Activated CD8-positive, alpha-beta memory T cell treated with anti-CD3 and anti-CD28 coated beads, Interleukin-2, amount 10 ng/mL, durations not matched to agents 7 days and 5 days (primary cell): ENCODE measurements at regions not wholly inside any gene's neighbourhood (a gene's known extent, or its start where the extent isn't known, plus 50 kb on each side); places are given as distances from the start of the nearest gene placed in this dataset.

Experiments
- ATAC-seq: fragments of 150-1000 bp; cut with Tn5 transposase; one replicate; pipeline ENCODE4 v1.10.0; 2021; ENCODE audit warnings: moderate library complexity
- CTCF ChIA-PET: fragments of 350-600 bp; sonication (Branson Sonifier 250); formaldehyde crosslinking; loops from one replicate; lab custom pipeline; 2021; ENCODE audit warnings: antibody characterized with exemption; lab: Charles Lee
- DNase-seq: peaks from one replicate; pipeline ENCODE4 v3.0.0-alpha.2; 2020
- H3K27ac Mint-ChIP-seq: one replicate; pipeline ENCODE4 v1.8.0; 2021; ENCODE audit warnings: mild to moderate bottlenecking, mixed read lengths
- H3K27me3 Mint-ChIP-seq: one replicate; pipeline ENCODE4 v1.8.0; 2021; ENCODE audit warnings: mixed read lengths
- H3K36me3 Mint-ChIP-seq: one replicate; pipeline ENCODE4 v1.8.0; 2021; ENCODE audit warnings: mild to moderate bottlenecking, mixed read lengths
- H3K4me1 Mint-ChIP-seq: one replicate; pipeline ENCODE4 v1.8.0; 2021; ENCODE audit warnings: mixed read lengths
- H3K4me3 Mint-ChIP-seq: one replicate; pipeline ENCODE4 v1.8.0; 2021; ENCODE audit warnings: mild to moderate bottlenecking, moderate library complexity, mixed read lengths
- H3K9me3 Mint-ChIP-seq: one replicate; pipeline ENCODE4 v1.8.0; 2022; ENCODE audit warnings: low read depth, mixed read lengths

GRCh38 chr18:34637094-34637801 lies 72.8 kb upstream of the DTNA start:
- Mint-ChIP-seq H3K9me3 (no peaks in the 10 kb centered on the region), H3K27ac (no peak overlapping the region), H3K4me1 (no peaks in the 10 kb centered on the region), H3K27me3 (no peaks in the 10 kb centered on the region), H3K36me3 (no peaks in the 10 kb centered on the region), H3K4me3 (no peak overlapping the region)
- ATAC-seq: no peak
- CTCF ChIA-PET: no interaction called here
- no peak for DNase-seq

- Mint-ChIP-seq H3K27ac (no peak overlapping the region), H3K36me3 (no peaks in the 10 kb centered on the region), H3K4me1 (no peaks in the 10 kb centered on the region), H3K9me3 (no peaks in the 10 kb centered on the region), H3K27me3 (no peaks in the 10 kb centered on the region), H3K4me3 (no peak overlapping the region)
- ATAC-seq: no peak
- no peak for DNase-seq
- CTCF ChIA-PET: no interaction called here
Observed at GRCh38 chr18:34639687-34640086, 70.4 kb upstream of the DTNA start.

GRCh38 chr18:34640276-34640675 lies 69.8 kb upstream of the DTNA start:
- no peak for ATAC-seq
- no peaks in the 10 kb centered on the region for H3K9me3 Mint-ChIP-seq
- H3K36me3 Mint-ChIP-seq: no peaks in the 10 kb centered on the region
- H3K27me3 Mint-ChIP-seq: no peaks in the 10 kb centered on the region
- H3K4me3 Mint-ChIP-seq: no peak overlapping the region
- H3K27ac Mint-ChIP-seq: no peak overlapping the region
- no peak for DNase-seq
- CTCF ChIA-PET: no interaction called here
- no peaks in the 10 kb centered on the region for H3K4me1 Mint-ChIP-seq

GRCh38 chr18:34643989-34644388 lies 66.1 kb upstream of the DTNA start:
- H3K4me3 Mint-ChIP-seq: no peak overlapping the region
- no peak overlapping the region for H3K27ac Mint-ChIP-seq
- no peaks in the 10 kb centered on the region for H3K4me1 Mint-ChIP-seq
- CTCF ChIA-PET: interaction anchor here (0.8 kb wide), 1 partner anchor 17 kb away, joined by 3 read pairs; no protein-coding TSS in a partner anchor
- no peak for ATAC-seq
- no peak for DNase-seq
- H3K27me3 Mint-ChIP-seq: no peaks in the 10 kb centered on the region
- no peaks in the 10 kb centered on the region for H3K36me3 Mint-ChIP-seq
- H3K9me3 Mint-ChIP-seq: no peaks in the 10 kb centered on the region

GRCh38 chr18:34647251-34647650 lies 62.8 kb upstream of the DTNA start:
- Mint-ChIP-seq H3K4me1 (peaks cover 1% of the 10 kb centered on the region), H3K27ac (no peak overlapping the region), H3K9me3 (no peaks in the 10 kb centered on the region), H3K4me3 (no peak overlapping the region), H3K36me3 (no peaks in the 10 kb centered on the region), H3K27me3 (no peaks in the 10 kb centered on the region)
- no peak for DNase-seq
- no peak for ATAC-seq
- CTCF ChIA-PET: no interaction called here

DNA sequence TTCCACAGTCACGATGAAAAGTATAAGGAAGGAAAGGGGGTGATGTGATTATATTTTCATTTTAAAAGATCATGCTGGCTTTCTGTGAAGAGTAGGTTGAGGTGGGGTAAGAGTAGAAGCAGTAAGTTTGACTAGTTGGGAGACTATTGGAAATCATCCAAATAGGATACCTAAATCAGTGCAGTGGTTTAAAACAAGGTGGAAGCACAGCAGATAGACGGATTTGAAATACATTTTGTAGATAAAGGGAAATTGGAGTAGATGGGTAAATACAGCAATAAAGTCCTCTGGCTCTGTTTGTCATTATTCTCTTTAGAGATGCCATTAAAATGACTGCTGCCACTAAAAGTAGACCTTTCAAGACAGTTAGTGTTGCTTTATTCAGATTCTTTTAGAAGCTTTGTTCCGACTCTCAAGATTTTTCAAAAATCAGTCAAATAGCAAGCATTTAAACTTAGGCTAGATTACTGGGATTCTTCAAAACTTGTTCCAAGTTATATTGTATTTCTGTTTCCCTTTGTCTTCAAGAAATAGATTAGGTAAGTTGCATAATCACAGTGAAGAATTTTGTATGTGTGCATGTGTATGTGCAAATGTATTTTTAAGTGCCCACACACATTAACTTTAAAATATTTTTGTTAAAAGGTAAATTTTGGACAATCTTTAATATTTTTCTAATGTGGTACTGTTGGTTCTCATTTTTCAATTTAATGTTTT lies 61.7 kb upstream of the DTNA start:
- Mint-ChIP-seq H3K27me3 (no peaks in the 10 kb centered on the region), H3K4me3 (no peak overlapping the region), H3K36me3 (no peaks in the 10 kb centered on the region), H3K27ac (no peak overlapping the region), H3K4me1 (peaks cover 1% of the 10 kb centered on the region), H3K9me3 (no peaks in the 10 kb centered on the region)
- ATAC-seq: no peak
- CTCF ChIA-PET: no interaction called here
- DNase-seq: no peak

GRCh38 chr18:34649080-34649479 lies 61.0 kb upstream of the DTNA start:
- CTCF ChIA-PET: no interaction called here
- Mint-ChIP-seq H3K36me3 (no peaks in the 10 kb centered on the region), H3K27ac (no peak overlapping the region), H3K9me3 (no peaks in the 10 kb centered on the region), H3K4me3 (no peak overlapping the region), H3K27me3 (no peaks in the 10 kb centered on the region), H3K4me1 (peaks cover 1% of the 10 kb centered on the region)
- DNase-seq (no peak), ATAC-seq (no peak)

- peaks cover 1% of the 10 kb centered on the region for H3K4me1 Mint-ChIP-seq
Observed at GRCh38 chr18:34650121-34650545, 60.0 kb upstream of the DTNA start.

DNA sequence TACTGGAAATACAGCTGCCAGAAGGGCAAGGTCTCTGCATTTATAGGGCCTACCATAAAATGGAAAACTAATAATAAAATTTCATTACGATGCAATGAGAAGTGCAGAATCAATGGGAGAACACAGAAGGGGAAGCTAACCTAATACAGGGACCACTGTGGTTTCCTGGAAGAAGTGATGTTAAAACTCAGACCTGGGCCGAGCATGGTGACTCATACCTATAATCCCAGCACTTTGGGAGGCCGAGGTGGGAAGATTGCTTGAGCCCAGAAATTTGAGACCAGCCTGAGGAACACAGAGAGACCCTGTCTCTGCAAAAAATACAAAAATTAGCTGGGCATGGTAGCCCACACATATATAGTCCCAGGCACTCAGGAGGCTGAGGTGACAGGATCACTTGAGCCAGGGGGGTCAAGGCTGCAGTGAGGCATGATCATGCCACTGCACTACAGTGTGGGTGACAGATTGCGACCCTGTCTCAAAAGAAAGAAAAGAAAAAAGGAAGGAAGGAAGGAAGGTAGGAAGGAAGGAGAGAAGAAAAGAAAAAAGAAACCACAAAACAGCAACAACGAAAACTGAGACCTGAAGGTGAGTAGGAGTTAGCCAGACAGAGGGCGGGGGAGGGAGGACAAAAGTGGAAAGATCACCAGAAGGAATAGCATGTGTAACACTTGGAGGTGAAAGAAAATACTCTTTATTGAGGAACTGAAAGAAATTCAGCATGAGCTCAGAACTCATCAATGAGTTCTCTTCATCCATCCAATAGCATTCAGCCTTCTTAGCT lies 58.3 kb upstream of the DTNA start:
- CTCF ChIA-PET: interaction anchor here (3.6 kb wide), 1 partner anchor 10 kb away, joined by 22 read pairs; no protein-coding TSS in a partner anchor
- DNase-seq (no peak), ATAC-seq (no peak)
- H3K4me3 Mint-ChIP-seq: no peak overlapping the region
- H3K27me3 Mint-ChIP-seq: peaks cover 2% of the 10 kb centered on the region
- no peaks in the 10 kb centered on the region for H3K9me3 Mint-ChIP-seq
- H3K27ac Mint-ChIP-seq: no peak overlapping the region
- H3K4me1 Mint-ChIP-seq: peaks cover 1% of the 10 kb centered on the region
- no peaks in the 10 kb centered on the region for H3K36me3 Mint-ChIP-seq

More at GRCh38 chr18:34650121-34650545, 60.0 kb upstream of the DTNA start:
- Mint-ChIP-seq H3K4me3 (no peak overlapping the region), H3K27ac (no peak overlapping the region), H3K27me3 (no peaks in the 10 kb centered on the region), H3K9me3 (no peaks in the 10 kb centered on the region), H3K36me3 (no peaks in the 10 kb centered on the region)
- no peak for ATAC-seq
- no peak for DNase-seq
- CTCF ChIA-PET: interaction anchor here (3.6 kb wide), 1 partner anchor 11 kb away, joined by 22 read pairs; no protein-coding TSS in a partner anchor

- H3K36me3 Mint-ChIP-seq: no peaks in the 10 kb centered on the region
- H3K9me3 Mint-ChIP-seq: no peaks in the 10 kb centered on the region
- H3K27me3 Mint-ChIP-seq: peaks cover 8% of the 10 kb centered on the region
- H3K27ac Mint-ChIP-seq: no peak overlapping the region
- CTCF ChIA-PET: no interaction called here
- no peak overlapping the region for H3K4me3 Mint-ChIP-seq
- no peak for ATAC-seq
- no peak for DNase-seq
- H3K4me1 Mint-ChIP-seq: peaks cover 1% of the 10 kb centered on the region
Observed at GRCh38 chr18:34655131-34655530, 55.0 kb upstream of the DTNA start.

DNA sequence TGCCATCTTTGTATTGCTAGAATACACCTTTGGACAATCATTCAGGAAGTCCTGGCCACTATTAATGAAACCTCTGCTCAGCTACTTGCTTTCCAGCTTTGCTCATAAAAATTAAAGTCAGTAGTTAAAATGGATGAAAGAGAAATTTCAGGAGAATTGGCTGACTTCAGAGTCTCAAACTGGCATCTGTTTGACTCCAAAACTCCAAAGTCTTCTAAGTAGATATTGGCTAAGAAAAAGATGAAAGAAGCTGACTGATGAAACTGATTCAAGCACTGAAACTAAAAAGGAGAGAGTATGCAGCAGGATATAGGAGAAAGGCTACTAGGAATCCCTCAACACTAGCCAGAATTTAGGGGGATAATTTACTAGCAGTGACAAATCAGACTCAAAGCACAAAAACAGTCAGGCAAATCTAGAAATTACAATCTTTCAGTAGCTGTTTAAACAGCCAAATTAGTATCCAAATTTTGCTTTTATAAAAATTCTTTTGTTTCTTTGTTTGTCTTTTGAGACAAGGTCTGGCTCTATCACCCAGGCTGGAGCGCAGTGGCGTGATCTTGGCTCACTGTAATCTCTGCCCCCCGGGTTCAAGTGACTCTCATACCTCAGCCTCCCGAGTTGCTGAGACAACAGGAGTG lies 52.1 kb upstream of the DTNA start:
- Mint-ChIP-seq H3K9me3 (no peaks in the 10 kb centered on the region), H3K4me1 (no peaks in the 10 kb centered on the region), H3K4me3 (no peak overlapping the region), H3K27ac (no peak overlapping the region), H3K27me3 (peaks cover 18% of the 10 kb centered on the region), H3K36me3 (no peaks in the 10 kb centered on the region)
- ATAC-seq: no peak
- CTCF ChIA-PET: interaction anchor here (6.8 kb wide), 1 partner anchor 130 kb away, joined by 36 read pairs; no protein-coding TSS in a partner anchor
- no peak for DNase-seq

DNA sequence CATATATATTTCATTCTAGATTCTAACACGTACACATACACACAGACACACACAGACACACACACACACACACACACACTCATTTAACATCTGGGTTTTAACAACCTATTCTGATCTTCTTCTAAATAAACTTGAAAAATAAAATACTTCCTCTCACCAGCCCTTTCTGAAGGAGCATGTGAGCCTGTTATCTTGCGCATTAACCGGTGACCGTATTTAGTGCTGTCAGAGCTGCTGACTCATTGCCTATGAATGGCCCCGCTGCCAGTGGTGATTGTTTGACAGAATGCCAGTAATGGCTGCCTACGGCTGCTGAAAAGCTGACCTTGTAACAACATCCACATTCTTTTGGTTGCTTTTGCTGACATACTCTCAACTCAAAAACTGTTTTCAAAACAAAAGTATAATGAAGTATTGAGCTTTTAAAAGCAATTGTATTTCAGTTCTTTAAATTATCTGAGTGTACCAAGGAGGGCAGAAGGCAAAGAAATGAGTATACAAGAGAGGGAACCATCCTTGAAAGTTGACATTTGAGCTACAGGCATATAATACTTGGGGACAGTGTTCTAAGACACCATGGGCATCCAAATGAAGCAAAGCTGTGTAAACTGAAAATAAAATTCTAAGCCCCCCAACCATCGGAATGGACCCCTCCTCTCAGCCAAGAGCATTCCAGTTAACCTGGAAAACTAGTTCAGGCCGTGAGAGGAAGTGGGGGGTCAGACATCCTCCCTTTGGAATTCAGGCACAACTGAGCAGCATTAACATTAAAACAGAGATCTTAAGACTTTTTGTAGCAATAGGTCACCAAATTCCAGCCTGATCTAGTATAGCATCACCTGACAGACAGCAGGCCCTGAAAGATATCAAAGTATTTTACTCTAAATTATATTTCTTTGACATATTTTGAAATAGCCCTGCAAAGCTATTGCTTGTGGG lies 50.2 kb upstream of the DTNA start:
- no peak for ATAC-seq
- Mint-ChIP-seq H3K4me3 (no peak overlapping the region), H3K36me3 (no peaks in the 10 kb centered on the region), H3K27ac (no peak overlapping the region), H3K27me3 (peaks cover 18% of the 10 kb centered on the region), H3K4me1 (no peaks in the 10 kb centered on the region), H3K9me3 (no peaks in the 10 kb centered on the region)
- DNase-seq: no peak
- CTCF ChIA-PET: interaction anchor here (2.2 to 6.8 kb wide), 2 partner anchors 8 to 128 kb away, joined by 22 to 36 read pairs; no protein-coding TSS in a partner anchor
